HG03045 (cell line): ENCODE measurements at regions not wholly inside any gene's neighbourhood (a gene's known extent, or its start where the extent isn't known, plus 50 kb on each side); places are given as distances from the start of the nearest gene placed in this dataset.

Experiments used
- ATAC-seq: cut with Tn5 transposase; IDR thresholded peaks from one replicate; pipeline ENCODE4 v1.9.1; 2021; ENCODE audit warnings: mild to moderate bottlenecking, moderate library complexity; ENCODE audit not compliant: unreplicated experiment

DNA sequence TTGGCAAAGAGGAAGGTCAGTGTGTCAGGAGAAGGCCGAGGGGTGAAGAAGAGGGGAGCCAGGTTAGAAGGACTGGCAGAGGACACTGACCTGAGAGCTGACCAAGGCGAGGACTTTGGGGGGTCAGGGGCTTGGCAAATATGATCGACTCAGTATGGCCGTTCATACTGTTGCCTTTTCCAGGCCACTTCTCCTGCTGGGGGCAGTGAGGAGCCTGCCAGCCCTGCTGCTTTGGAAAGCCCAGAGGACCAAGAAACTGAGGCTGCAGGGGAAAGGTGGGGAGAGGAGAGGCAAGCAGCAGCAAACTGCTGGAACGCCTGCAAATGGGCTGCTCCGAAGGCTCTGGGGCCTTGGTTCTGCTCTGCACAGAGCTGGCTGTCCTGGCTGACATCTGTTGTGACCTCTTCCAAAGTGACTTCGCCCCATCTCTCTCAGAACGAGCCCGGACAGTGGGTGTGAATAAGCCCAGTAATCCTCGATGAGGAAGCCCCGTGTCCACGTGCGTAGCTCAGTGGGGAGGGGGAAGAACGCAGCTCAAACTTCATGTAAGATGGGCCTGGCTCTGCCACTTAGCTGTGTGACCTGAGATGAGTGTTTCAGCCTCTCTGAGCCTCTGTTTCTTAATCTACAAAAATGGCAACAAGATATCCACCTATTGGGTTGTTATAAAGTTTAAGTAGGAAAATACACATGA, 111.3 kb downstream of the SALL1 start:
- no peak for ATAC-seq

DNA sequence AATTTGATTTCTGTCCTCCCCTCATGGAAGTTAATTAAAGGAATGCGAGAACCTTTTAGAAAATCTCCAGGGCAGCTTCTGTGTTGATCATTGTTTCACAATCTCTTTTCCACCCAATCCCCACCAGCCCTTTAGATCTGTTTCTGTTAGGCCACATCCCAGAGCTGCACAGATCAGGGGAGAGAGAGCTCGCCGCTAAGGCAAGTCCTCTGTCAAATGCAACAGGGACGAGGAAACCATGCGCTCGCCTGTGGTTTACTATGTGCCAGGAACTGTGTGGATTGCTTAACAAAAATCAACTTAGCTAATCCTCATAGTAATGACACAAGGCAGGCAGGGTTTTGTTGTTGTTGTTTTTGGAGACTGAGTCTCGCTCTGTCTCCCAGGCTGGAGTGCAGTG, 115.4 kb downstream of the SALL1 start:
- ATAC-seq, result no peak

- ATAC-seq, result no peak
Observed at GRCh38 chr16:51035110-51035498, 116.0 kb downstream of the SALL1 start.

- ATAC-seq, result no peak
Observed at GRCh38 chr16:51034481-51035109, 116.5 kb downstream of the SALL1 start.

- no peak for ATAC-seq
Observed at GRCh38 chr16:51031598-51031997, 119.5 kb downstream of the SALL1 start.

GRCh38 chr16:51030516-51030915, 120.6 kb downstream of the SALL1 start:
- ATAC-seq, result no peak

GRCh38 chr16:51025588-51026290, 125.3 kb downstream of the SALL1 start:
- no peak for ATAC-seq

GRCh38 chr16:51024703-51025102, 126.4 kb downstream of the SALL1 start:
- no peak for ATAC-seq

- no peak for ATAC-seq
Observed at GRCh38 chr16:51022955-51023354, 128.1 kb downstream of the SALL1 start.

- ATAC-seq, result no peak
Observed at GRCh38 chr16:51019617-51020016, 131.5 kb downstream of the SALL1 start.

- no peak for ATAC-seq
Observed at GRCh38 chr16:51017969-51018368, 133.1 kb downstream of the SALL1 start.

DNA sequence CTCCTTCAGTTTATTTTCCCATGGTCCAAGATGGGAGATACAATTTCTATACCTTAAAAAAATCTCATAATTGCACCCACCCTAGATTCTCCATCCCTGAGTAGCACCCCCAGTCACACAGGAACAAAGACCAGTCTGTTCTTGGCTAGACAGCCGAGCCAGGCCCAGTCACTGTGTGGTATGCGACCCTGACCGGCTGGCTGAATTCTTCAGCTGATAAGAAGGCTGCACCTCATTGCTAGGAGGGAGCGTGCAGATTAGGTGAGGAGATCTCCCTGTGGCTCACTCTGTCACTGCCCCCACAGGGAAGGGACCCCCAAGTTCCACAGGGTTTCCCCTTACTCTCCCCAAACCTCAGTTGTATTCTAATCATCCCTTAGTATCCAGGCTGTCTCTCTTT, 138.7 kb downstream of the SALL1 start:
- no peak for ATAC-seq

DNA sequence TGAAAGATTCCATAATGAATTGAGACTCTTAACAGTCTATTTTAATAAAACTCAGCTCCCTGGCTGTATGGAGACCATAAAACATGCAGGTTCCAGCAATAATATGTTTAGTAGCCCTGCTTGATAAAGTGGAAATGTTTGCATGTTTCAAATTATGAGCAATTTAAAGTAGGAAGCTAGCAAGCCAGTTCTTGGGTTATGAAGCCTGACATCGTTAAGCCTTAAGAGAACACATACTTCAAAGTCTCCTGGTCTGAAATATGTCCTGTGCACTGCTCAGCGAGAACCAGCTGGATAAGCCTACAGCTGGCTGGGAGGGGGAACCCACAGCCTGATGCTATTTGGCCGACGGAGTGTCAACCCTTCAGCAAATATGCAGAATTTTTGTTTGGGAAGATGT, 140.3 kb downstream of the SALL1 start:
- ATAC-seq, result no peak

GRCh38 chr16:51009813-51010212, 141.3 kb downstream of the SALL1 start:
- no peak for ATAC-seq

DNA sequence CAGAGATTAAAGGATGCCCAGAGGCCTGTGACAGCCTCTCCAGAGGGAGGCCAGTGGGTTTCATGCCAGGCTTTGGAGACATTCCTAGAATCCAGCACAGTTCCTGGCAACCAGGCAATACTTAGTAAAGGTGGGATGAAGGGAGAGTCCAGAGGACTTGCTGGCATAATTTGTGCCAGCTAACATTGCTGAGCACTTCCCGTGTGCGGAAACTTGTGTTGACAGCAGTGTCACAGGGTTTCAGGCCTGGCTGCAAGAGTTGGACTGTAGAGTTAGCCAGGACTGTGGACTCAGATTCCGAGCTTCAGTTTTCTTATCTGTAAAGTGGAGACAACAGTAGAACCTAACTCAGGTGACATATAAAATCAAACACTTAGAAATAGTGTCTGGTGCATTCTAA, 141.7 kb downstream of the SALL1 start:
- no peak for ATAC-seq

DNA sequence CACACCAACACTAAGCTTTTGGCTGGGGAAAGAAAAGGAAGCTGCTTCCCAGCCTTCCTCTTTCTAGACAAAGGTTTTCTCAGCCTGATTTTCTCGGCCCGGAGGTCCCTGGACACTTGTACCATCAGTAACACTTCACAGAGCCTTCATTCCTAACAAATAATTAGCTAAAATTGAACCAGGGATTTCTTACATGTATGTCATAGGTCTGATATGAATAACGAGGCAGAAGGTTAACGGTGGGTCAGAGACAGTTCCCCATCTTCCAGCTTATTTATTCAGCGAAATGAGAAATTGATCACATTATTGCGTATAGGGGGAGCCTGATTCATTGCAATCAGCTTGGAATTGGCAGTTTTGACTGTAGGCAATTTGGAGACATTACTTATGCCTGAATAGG, 142.5 kb downstream of the SALL1 start:
- no peak for ATAC-seq

DNA sequence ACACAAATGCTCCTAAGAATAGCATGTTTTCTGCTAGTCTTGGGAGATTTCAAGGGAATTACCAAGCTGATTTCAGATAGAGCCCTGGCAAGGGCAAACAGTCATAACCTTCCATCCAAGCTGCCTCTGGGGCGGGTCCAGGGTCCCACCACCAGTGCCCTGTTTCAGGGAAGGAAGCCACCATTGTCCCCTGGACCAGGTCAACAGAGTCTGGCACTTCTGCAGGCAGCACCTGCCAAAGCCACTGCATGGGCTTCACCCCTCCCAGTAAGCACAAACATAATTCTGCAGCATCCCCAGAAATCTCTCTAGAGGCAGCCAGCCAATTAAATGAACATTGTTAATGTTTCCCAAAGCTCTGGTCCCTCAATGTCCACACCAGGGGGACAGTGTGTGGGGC, 143.0 kb downstream of the SALL1 start:
- ATAC-seq, result no peak

DNA sequence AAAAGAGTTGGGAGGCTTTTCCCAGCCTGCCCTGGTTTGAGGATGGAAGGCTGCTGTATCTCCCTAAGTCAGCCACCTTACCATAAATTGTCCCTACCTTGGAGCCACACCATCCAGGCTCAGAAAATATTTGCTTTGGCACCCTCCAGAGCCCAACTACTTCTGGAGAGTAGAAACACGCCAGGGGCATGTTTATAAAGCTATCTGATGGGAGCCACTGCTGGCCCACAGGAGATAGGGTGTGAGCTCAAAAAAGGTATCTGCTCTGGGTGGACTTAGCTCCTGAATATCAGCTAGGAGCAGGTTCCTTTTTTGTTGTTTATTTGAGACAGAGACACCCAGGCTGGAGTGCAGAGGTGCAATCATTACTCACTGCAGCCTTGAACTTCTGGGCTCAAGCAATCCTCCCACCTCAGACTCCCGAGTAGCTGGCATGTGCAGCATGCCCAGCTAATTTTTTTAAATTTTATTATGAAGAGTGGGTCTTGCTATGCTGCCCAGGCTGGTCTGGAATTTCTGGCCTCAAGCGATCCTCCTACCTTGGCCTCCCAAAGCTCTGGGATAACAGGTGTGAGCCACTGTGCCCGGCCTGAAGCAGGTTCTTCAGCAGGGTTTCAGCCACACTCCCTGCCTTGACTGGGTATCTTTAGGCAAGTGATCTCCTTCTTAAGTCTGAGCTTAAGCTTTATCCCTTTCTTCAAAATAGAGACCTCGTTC, 147.1 kb downstream of the SALL1 start:
- ATAC-seq, result no peak

GRCh38 chr16:51002881-51003490, 148.1 kb downstream of the SALL1 start:
- ATAC-seq, result no peak

GRCh38 chr16:50999181-50999580, 151.9 kb downstream of the SALL1 start:
- no peak for ATAC-seq

DNA sequence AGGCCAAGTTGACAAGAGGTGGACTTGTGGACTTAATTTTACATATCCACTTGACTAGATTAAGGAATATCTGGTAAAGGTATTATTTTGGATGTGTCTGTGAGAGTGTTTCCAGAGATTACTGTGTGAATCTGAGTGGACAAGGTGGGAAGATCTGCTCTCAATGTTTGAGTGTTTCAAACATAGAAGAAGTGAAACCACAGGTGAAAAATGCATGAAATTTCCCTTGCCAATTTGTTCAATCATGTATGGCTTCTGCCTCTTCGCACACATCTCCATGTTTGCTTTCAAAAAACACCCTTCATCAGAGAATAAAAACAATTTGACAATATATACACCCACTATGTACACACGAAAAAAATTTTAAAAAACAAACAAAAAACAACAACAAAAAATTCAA, 152.7 kb downstream of the SALL1 start:
- ATAC-seq, result no peak
